Liver (tissue), 8 donors: ENCODE measurements at regions not wholly inside any gene's neighbourhood (a gene's known extent, or its start where the extent isn't known, plus 50 kb on each side); places are given as distances from the start of the nearest gene placed in this dataset.
"Not testable (repeated sequence)": the region's sequence is repeated elsewhere in the genome, so short reads cannot be mapped to it uniquely, and the experiment has no call there.

Source experiments
- DNase-seq: peaks from one replicate; pipeline ENCODE4 v3.0.0-alpha.2; 2017; ENCODE audit warnings: low spot score
- H3K27ac ChIP-seq, 2 donors: one replicate each; pipeline ENCODE4 v1.7.0; 2013; ENCODE audit warnings: inconsistent platforms in 2 of 2, low read length in 2 of 2, control low read depth in 1 of 2, low read depth in 1 of 2, mild to moderate bottlenecking in 1 of 2
- H3K27me3 ChIP-seq, 4 donors: one replicate each; pipeline versions ENCODE4 v1.6.1 to v1.7.0; 2013; ENCODE audit warnings: low read length in 3 of 4, inconsistent platforms in 1 of 4, mild to moderate bottlenecking in 1 of 4, moderate library complexity in 1 of 4; ENCODE audit not compliant: control insufficient read depth in 4 of 4, insufficient read depth in 4 of 4
- H3K36me3 ChIP-seq, 4 donors: one replicate each; pipeline versions ENCODE4 v1.6.1 to v1.7.0; 2013; ENCODE audit warnings: low read length in 3 of 4, mild to moderate bottlenecking in 3 of 4, low read depth in 1 of 4, moderate library complexity in 1 of 4; ENCODE audit not compliant: control insufficient read depth in 4 of 4, insufficient read depth in 3 of 4
- H3K4me1 ChIP-seq, 4 donors: one replicate each; pipeline versions ENCODE4 v1.6.1 to v1.7.0; 2013; ENCODE audit warnings: low read length in 3 of 4, mild to moderate bottlenecking in 3 of 4, moderate library complexity in 1 of 4; ENCODE audit not compliant: control insufficient read depth in 4 of 4, insufficient read depth in 4 of 4
- H3K4me3 ChIP-seq, 3 donors: one replicate each; pipeline versions ENCODE4 v1.6.1 to v1.7.0; 2013; ENCODE audit warnings: low read length in 3 of 3, control low read depth in 1 of 3, low read depth in 1 of 3, mild to moderate bottlenecking in 1 of 3
- H3K9ac ChIP-seq, 2 donors: one replicate each; pipeline ENCODE4 v1.7.0; 2013; ENCODE audit warnings: low read length in 2 of 2, mild to moderate bottlenecking in 2 of 2, moderate library complexity in 2 of 2, control low read depth in 1 of 2, low read depth in 1 of 2
- H3K9me3 ChIP-seq, 4 donors: one replicate each; pipeline versions ENCODE4 v1.6.1 to v1.7.0; 2013; ENCODE audit warnings: low read length in 3 of 4; ENCODE audit not compliant: control insufficient read depth in 4 of 4
- FOXA1 ChIP-seq: IDR thresholded peaks from 2 replicates; pipeline ENCODE4 v1.6.1; 2016; ENCODE audit warnings: antibody characterized with exemption
- HNF4A ChIP-seq, 2 donors: conservative IDR thresholded peaks; 2 replicates each; pipeline ENCODE4 v1.6.1; 2016; ENCODE audit warnings: antibody characterized with exemption in 2 of 2, mild to moderate bottlenecking in 2 of 2
- HNF4G ChIP-seq: IDR thresholded peaks from 2 replicates; pipeline ENCODE4 v1.6.1; 2016; ENCODE audit warnings: antibody characterized with exemption
- RAD21 ChIP-seq, 2 donors: IDR thresholded peaks; 2 replicates each; pipeline ENCODE4 v1.6.1; 2016; ENCODE audit warnings: antibody characterized with exemption in 2 of 2, mild to moderate bottlenecking in 2 of 2
- REST ChIP-seq: IDR thresholded peaks from 2 replicates; pipeline ENCODE4 v1.6.1; 2016; ENCODE audit warnings: antibody characterized with exemption, mild to moderate bottlenecking
- RXRA ChIP-seq, 2 donors: IDR thresholded peaks; 2 replicates each; pipeline ENCODE4 v1.6.1; 2017 to 2018; ENCODE audit warnings: antibody characterized with exemption in 2 of 2, mild to moderate bottlenecking in 1 of 2
- SP1 ChIP-seq: IDR thresholded peaks from 2 replicates; pipeline ENCODE4 v1.6.1; 2018; ENCODE audit warnings: antibody characterized with exemption, mild to moderate bottlenecking
- TAF1 ChIP-seq: conservative IDR thresholded peaks from 2 replicates; pipeline ENCODE4 v1.6.1; 2016; ENCODE audit warnings: antibody characterized with exemption, mild to moderate bottlenecking
- YY1 ChIP-seq: IDR thresholded peaks from 2 replicates; pipeline ENCODE4 v1.6.1; 2016; ENCODE audit warnings: antibody characterized with exemption, mild to moderate bottlenecking
- ZBTB33 ChIP-seq: IDR thresholded peaks from 2 replicates; pipeline ENCODE4 v1.6.1; 2016; ENCODE audit warnings: antibody characterized with exemption
- WGBS: extraction: QIAGEN DNeasy Blood & Tissue Kit; methylation state at CpG from one replicate; pipeline ENCODE4 v1.1.7; 2013; 5-methylcytosine and 5-hydroxymethylcytosine counted together
- TF ChIP-seq, protein P1 (sequence below): IDR thresholded peaks from 2 replicates; pipeline ENCODE4 v1.6.1; 2016; ENCODE audit warnings: antibody characterized with exemption
- TF ChIP-seq, protein P2 (sequence below): IDR thresholded peaks from 2 replicates; pipeline ENCODE4 v1.6.1; 2016; ENCODE audit warnings: antibody characterized with exemption
- TF ChIP-seq, protein P3 (sequence below): fragments of 150-350 bp; IDR thresholded peaks from 2 replicates; pipeline ENCODE4 v1.5.1; 2017; ENCODE audit warnings: improper control_type of control experiment, low read depth, low read length; ENCODE audit not compliant: missing input control
- donor health status: healthy.
- donor health status: healthy.
- donor health status: healthy.
- donor health status: healthy.
- donor health status: healthy.

GRCh38 chr2:234364661-234365060 is 132.2 kb downstream of the ARL4C start (continued):
- TF ChIP-seq, protein P1, sequence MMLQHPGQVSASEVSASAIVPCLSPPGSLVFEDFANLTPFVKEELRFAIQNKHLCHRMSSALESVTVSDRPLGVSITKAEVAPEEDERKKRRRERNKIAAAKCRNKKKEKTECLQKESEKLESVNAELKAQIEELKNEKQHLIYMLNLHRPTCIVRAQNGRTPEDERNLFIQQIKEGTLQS: no peak
- TF ChIP-seq RAD21 (IDR thresholded peaks at IDR 0.05) (no peak), TAF1 (no peak), ZBTB33 (no peak), HNF4A (conservative IDR thresholded peaks at IDR 0.05) (no peak)
- TF ChIP-seq, protein P2, sequence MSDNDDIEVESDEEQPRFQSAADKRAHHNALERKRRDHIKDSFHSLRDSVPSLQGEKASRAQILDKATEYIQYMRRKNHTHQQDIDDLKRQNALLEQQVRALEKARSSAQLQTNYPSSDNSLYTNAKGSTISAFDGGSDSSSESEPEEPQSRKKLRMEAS: no peak

DNA sequence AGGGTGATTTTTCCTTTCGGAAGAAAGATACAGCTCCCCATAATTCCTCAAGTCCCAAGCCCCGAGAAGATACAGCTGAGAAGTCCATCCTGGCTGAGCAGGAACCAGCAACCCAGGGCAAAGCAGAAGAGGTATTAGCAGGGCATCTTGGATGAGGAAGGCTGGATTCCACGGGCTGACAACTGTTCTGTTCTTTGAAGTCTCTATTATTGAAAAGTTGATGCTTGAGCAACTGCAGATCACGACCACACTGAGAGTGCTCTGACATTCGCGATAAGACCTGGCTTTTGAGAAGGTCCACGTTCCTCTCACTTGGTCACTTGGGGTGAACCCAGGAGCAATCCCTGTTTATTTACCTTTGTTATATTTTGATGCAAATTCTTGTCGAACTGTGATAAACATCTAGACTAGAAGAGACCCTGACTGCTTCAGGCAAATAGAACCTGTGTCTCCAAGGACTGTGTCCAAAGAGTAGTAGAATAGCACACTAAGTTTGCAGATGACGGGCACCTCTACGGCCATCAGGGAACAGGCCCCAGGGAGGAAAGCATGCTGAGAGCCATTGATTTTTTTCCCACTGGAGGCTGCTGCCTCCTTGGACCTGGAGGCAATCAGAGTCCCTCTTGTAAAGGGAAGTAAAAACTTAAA is 133.1 kb downstream of the ARL4C start:
- H3K36me3 ChIP-seq: no peaks in the 10 kb centered on the region
- no peak for DNase-seq
- peaks cover 0 to 18% (median 2%) of the 10 kb centered on the region in 4 donors for H3K4me1 ChIP-seq
- TF ChIP-seq, protein P3, sequence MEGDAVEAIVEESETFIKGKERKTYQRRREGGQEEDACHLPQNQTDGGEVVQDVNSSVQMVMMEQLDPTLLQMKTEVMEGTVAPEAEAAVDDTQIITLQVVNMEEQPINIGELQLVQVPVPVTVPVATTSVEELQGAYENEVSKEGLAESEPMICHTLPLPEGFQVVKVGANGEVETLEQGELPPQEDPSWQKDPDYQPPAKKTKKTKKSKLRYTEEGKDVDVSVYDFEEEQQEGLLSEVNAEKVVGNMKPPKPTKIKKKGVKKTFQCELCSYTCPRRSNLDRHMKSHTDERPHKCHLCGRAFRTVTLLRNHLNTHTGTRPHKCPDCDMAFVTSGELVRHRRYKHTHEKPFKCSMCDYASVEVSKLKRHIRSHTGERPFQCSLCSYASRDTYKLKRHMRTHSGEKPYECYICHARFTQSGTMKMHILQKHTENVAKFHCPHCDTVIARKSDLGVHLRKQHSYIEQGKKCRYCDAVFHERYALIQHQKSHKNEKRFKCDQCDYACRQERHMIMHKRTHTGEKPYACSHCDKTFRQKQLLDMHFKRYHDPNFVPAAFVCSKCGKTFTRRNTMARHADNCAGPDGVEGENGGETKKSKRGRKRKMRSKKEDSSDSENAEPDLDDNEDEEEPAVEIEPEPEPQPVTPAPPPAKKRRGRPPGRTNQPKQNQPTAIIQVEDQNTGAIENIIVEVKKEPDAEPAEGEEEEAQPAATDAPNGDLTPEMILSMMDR: no peak
- H3K4me3 ChIP-seq: no peak overlapping the region
- no peak overlapping the region for H3K27ac ChIP-seq
- WGBS: 62% methylated on average over 10 of the region's 10 CpGs
- no peaks in the 10 kb centered on the region for H3K27me3 ChIP-seq
- H3K9ac ChIP-seq: no peak overlapping the region
- H3K9me3 ChIP-seq: peaks cover 0 to 3% (median 0%) of the 10 kb centered on the region in 4 donors

- WGBS: 11% methylated on average over 4 of the region's 4 CpGs
- no peak overlapping the region for H3K4me3 ChIP-seq
These were observed 133.8 kb downstream of the ARL4C start for GRCh38 chr2:234363011-234363487.

GRCh38 chr2:234360313-234360975 is 136.4 kb downstream of the ARL4C start:
- DNase-seq, H3K27me3 ChIP-seq, H3K9me3 ChIP-seq, H3K36me3 ChIP-seq, H3K27ac ChIP-seq, H3K4me3 ChIP-seq, H3K9ac ChIP-seq: not testable (repeated sequence)
- peaks cover 0 to 11% (median 0%) of the 10 kb centered on the region in 4 donors for H3K4me1 ChIP-seq

More at GRCh38 chr2:234363011-234363487, 133.8 kb downstream of the ARL4C start:
- Histone ChIP-seq H3K27me3 (no peaks in the 10 kb centered on the region), H3K27ac (no peak overlapping the region), H3K9me3 (peaks cover 0 to 3% (median 0%) of the 10 kb centered on the region in 4 donors), H3K4me1 (peaks cover 0 to 18% (median 2%) of the 10 kb centered on the region in 4 donors), H3K9ac (no peak overlapping the region), H3K36me3 (no peaks in the 10 kb centered on the region)
- TF ChIP-seq YY1 (peak; percentile 26), REST (no peak), HNF4A (conservative IDR thresholded peaks at IDR 0.05) (peak; percentile 71 to 76), RXRA (IDR thresholded peaks at IDR 0.05) (peak in 1 of 2 donors; percentile 19), FOXA1 (no peak), HNF4G (peak; percentile 26), SP1 (peak; percentile 50)
- DNase-seq: no peak
